HG02981 (cell line): ENCODE measurements at regions not wholly inside any gene's neighbourhood (a gene's known extent, or its start where the extent isn't known, plus 50 kb on each side); places are given as distances from the start of the nearest gene placed in this dataset.

Source experiments
- ATAC-seq: cut with Tn5 transposase; IDR thresholded peaks from one replicate; pipeline ENCODE4 v1.9.1; 2021; ENCODE audit warnings: mild to moderate bottlenecking, moderate library complexity; ENCODE audit not compliant: unreplicated experiment

DNA sequence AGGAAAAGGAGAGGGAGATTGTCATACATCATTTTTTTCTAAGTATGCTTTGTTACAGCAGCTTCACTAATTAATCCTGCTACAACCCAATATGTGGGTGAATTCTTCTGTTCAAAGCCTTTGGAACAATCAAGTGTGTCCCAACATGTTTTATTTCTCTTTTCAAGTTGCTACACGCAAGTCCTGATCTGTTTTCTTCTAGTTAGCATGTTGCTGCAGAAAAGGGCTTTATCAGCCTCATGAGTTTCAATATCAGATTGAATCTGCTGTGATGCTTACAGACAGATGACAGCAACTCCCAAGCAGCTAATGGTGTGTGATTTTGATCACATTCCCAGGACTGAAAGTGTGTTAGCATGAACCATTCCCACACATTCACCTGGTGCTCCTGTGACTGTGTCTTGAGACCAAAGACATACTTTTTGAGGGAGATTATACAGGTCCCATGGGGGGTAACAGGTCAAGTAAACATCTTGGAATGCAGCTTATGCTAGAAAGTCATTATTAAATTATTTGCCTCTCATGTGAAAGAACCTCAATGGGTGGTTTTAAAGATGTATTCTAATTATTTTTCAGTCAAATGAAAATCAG is 96.9 kb upstream of the KCNJ16 start:
- no peak for ATAC-seq

DNA sequence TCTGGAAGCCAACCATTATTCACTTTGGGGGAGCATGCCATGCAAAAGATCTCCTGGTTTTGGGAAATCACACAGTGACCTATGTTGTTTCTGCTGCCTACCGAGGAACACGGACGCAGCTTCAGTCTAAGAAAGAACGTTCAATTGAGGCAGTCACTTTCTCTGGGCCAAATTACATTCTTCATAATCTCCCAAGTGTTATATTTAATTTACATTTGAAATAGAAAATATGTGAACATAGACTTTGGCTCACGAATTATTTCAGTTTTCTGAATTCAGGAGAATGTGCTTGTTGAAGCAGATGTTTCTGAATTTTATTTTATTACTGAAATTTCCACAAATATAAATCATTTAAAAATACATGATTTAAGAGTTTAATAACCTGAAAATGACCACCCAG is 93.6 kb upstream of the KCNJ16 start:
- no peak for ATAC-seq

DNA sequence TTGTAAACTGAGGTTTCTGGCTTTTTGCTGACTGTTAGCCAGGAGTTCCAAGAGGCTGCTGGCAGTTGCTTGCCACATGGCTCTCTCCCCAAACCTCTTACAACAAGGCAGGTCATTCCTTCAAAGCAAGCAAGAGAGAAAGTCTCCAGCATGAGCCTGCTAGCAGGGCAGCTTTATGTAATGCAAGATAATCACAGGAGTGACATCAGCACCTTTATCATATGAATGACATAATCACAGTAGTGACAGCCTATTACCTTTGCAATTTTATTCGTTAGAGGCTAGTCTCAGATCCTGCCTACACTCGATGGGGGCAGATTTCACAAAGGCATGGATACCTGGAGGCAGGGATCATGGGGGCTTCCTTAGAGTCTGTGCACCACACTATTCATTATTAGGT is 79.5 kb upstream of the KCNJ16 start:
- ATAC-seq = no peak

DNA sequence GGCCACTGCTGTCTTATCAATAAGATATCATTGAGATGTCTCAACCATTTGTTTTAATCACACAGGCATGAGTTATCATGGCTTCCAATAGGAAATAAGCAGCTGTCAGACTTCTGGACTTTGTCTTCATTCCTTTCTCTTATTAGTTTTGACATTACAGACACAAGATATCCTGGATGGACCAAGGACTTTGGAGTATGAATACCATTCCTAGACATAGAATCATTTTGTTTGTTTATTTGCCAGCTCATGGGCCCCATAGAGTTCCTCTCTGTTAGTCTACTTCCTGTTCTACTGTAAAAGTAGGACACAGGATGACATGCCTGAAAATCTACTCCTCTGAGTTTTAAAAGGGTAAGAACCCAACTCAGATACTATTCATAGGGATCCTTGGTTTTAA is 77.7 kb upstream of the KCNJ16 start:
- no peak for ATAC-seq

DNA sequence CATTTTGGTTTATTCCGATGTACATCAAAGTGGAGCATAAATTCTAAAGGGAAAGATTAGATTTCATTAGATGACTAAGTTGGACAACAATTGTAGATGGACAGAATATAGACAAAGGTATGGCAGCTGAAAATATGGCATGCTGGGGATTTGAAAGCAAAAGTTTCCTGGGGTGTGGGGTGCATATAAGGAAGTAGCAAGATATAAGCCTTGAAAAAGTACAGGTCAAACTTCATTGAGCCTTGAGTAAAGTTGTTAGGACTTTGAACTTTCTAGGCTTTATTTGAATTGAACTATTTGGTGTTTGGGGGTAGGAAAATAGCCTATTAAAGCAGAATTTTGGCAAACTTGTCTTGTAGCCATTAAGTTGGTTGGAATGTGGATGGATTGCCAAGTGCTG is 75.8 kb upstream of the KCNJ16 start:
- no peak for ATAC-seq

DNA sequence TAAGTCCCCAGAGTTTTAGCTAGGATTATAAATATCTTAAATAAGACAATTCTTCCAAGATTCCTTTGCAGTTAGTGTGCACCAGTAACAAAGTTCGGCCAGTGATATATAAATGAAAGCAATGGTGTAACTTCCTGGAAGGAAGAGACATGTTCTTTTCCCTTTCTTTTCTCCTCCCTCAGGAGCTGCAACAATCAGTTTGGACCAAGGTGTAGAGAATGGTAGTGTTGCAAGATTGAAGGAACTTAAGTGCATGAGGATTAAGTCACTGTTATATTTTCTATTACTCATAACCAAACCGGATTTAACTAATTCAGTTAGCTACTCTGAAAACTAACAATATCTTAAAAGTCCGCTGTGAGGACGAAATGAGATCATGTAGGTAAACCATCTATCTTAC is 68.9 kb upstream of the KCNJ16 start:
- ATAC-seq = no peak

DNA sequence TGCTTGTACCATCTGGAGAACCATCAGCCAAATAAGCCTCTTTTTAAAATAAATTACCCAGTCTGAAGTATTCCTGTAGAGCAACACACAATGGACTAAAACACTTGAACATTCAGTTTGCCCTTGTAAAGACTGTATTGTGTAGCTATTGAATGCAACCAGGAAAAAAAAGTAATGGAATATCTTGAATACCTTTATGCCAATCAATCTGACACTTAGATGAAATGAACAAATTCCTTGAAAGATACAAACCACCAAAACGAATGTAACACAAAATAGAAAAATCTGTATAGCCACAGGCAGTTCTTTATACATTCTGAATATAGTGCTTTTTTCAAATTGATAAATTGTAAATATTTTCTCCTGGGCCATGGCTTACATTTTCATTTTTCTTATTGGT is 63.3 kb upstream of the KCNJ16 start:
- ATAC-seq = no peak

DNA sequence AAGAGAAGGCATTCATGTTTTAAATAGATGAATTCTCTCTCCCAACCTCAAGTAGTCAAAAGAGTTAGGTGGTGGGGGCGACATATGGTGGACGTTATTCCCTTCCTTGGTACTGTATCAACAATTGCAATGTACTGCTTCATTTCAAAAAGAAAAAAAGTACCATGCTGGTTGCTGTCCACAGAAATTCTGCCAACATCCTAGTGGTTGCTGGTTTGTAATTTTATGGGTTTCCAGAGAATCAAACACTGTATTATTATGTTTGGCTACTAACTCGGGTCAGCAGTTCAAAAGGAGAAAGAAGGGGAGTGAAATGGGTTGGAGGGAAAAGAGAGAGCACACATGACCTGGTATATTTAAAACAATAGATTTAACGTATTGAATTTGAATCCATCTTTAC is 61.1 kb upstream of the KCNJ16 start:
- no peak for ATAC-seq

DNA sequence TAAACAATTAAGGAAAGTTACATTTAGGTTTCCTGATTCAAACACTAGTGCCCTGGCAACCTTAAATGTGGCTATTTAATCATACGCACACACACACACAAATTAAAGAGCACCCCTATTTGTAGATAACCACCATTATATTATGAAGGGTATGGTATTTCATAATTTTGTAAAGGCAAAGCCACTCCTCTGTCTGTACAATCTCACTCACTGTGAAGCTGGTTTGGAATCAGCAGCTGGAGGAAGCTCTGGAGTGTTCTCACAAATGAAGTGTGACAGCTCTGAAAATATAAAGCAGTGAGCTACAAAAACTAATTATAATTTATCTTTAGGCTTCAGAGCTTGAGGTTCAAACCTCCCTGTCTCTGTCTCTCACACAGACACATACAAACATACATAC is 57.9 kb upstream of the KCNJ16 start:
- no peak for ATAC-seq

DNA sequence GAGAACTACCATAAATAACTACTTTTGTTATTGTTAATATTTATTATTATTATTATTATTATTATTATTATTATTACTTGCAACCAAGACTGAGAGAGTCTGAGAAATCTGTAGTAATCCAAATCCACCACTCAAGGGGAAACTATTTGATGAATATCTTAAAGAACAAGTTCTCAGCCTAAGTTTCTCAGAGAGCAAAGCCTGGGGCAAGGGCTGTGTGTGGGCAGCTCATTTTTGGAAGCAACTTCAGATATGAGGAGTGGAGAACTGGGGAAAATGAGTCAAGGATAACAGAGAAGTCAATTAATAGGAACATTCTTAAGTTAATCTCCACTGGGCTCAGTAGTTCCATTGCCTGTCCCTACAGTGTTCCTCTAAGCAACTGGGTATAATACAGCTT is 57.1 kb upstream of the KCNJ16 start:
- no peak for ATAC-seq

DNA sequence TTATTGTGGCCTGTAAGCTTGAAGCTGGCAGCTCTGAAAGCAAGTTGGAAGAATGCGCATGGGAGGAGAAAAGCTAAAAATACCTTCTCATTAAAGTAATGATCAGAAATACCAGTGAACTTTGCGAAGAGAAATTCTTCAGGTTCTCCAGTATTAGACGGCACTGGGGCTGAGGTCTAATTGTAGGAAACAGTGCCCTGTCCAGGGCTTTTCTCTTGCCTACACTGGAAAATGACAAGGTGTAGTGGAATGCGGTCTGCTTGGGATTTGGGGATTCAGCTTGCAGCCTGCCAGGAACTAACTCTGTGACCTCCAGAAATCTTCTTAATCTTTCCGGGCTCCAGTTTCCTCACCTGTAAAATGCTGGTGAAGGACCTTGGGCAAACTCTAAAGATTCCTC is 53.3 kb upstream of the KCNJ16 start:
- ATAC-seq = no peak

DNA sequence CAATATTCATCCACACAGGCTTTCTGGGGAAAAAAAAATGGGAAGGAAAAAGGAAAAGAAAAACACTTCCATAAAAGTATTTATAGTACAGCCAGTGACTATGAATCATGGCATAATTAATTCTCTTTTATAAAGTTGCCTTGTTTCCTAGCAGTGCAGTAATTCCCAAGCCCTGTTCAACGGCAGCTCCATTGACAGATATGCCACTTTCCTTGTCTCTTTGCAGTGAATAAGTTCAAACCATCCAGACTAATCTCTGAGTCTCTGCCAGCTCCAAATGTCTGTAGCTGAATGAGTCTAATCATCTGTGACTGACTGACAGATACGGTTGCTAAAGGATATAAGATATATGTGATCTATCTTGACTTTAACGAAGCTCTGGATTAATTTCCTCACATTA is 52.9 kb upstream of the KCNJ16 start:
- ATAC-seq = no peak

DNA sequence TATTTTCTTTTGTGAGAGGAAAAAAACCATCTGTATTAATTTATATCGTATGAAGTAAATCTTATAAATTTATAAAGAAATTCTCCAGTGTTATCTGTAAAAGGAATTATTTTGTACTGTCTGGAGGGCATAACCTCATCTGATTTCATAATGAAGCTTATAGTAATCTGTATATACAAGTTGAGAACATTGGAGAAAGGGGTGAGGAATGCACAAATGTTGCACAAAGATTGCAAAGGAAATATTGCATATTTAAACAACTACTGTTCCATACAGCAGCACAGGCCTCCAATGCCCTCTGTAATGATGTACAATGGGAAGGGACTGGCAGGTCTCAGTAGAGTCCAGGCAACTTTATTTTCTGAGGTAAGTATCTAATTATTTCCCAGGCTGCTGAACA is 50.8 kb upstream of the KCNJ16 start:
- no peak for ATAC-seq
